ENCODE measurements at regions not wholly inside any gene's neighbourhood (a gene's known extent, or its start where the extent isn't known, plus 50 kb on each side); places are given as distances from the start of the nearest gene placed in this dataset.
"Not testable (repeated sequence)": the region's sequence is repeated elsewhere in the genome, so short reads cannot be mapped to it uniquely, and the experiment has no call there.

- Histone ChIP-seq H3F3A (ENCODE audit: insufficient read depth, low read length, poor library complexity, severe bottlenecking) (no peaks in the 10 kb centered on the region), H3K79me2 (replicated peaks; ENCODE audit: insufficient read depth, low read length) (no peaks in the 10 kb centered on the region), H3K9me3 (ENCODE audit: low read length) (no peaks in the 10 kb centered on the region), H4K20me1 (ENCODE audit: insufficient read depth) (no peaks in the 10 kb centered on the region), H3K27ac (ENCODE audit: low read length) (no peak overlapping the region), H3K9me2 (ENCODE audit: insufficient read depth, low read length) (no peaks in the 10 kb centered on the region), H2AFZ (ENCODE audit: low read depth, low read length) (no peak overlapping the region), H3K4me3 (ENCODE audit: low read length) (no peak overlapping the region), H3K36me3 (ENCODE audit: insufficient read depth, low read length) (no peaks in the 10 kb centered on the region), H3K4me2 (ENCODE audit: low read length) (no peak overlapping the region), H3K27me3 (ENCODE audit: insufficient read depth, low read depth, low read length) (no peaks in the 10 kb centered on the region), H3K9ac (ENCODE audit: low read length) (no peak overlapping the region)
- TF ChIP-seq RAD21 (conservative IDR thresholded peaks at IDR 0.05) (no peak), MXI1 (conservative IDR thresholded peaks at IDR 0.05; ENCODE audit: poor library complexity, severe bottlenecking) (no peak), POLR2AphosphoS5 (IDR thresholded peaks at IDR 0.05) (no peak), SMC3 (conservative IDR thresholded peaks at IDR 0.05; ENCODE audit: poor library complexity) (no peak), TAF1 (IDR thresholded peaks at IDR 0.05; ENCODE audit: low read depth) (no peak), CTCF (IDR thresholded peaks at IDR 0.05; ENCODE audit: poor library complexity, severe bottlenecking) (no peak), EZH2 (IDR thresholded peaks at IDR 0.05; ENCODE audit: borderline replicate concordance, insufficient read depth, low read length, poor library complexity, severe bottlenecking) (no peak), EP300 (conservative IDR thresholded peaks at IDR 0.05; ENCODE audit: poor library complexity, severe bottlenecking) (no peak), REST (IDR thresholded peaks at IDR 0.05; ENCODE audit: borderline replicate concordance) (no peak)
Observed at GRCh38 chr4:111362941-111363361, 740.1 kb upstream of the PITX2 start.

- H3K27me3 ChIP-seq (ENCODE audit: insufficient read depth, low read depth, low read length) = not testable (repeated sequence)
Observed at GRCh38 chr4:111377880-111378279, 755.0 kb upstream of the PITX2 start.

GRCh38 chr4:111388561-111388960 is 756.7 kb upstream of the FAM241A start:
- no peaks in the 10 kb centered on the region for H3K36me3 ChIP-seq (ENCODE audit: insufficient read depth, low read length)
- H3F3A ChIP-seq (ENCODE audit: insufficient read depth, low read length, poor library complexity, severe bottlenecking) = no peaks in the 10 kb centered on the region
- H3K9me3 ChIP-seq (ENCODE audit: low read length) = no peaks in the 10 kb centered on the region
- H3K9ac ChIP-seq (ENCODE audit: low read length) = no peak overlapping the region
- H3K27ac ChIP-seq (ENCODE audit: low read length) = no peak overlapping the region
- H3K4me2 ChIP-seq (ENCODE audit: low read length) = no peak overlapping the region
- H3K27me3 ChIP-seq (ENCODE audit: insufficient read depth, low read depth, low read length) = no peaks in the 10 kb centered on the region
- no peak overlapping the region for H3K4me3 ChIP-seq (ENCODE audit: low read length)
- TF ChIP-seq POLR2AphosphoS5 (IDR thresholded peaks at IDR 0.05) = no peak
- no peaks in the 10 kb centered on the region for H3K9me2 ChIP-seq (ENCODE audit: insufficient read depth, low read length)
- H2AFZ ChIP-seq (ENCODE audit: low read depth, low read length) = no peak overlapping the region
- H3K79me2 ChIP-seq (replicated peaks; ENCODE audit: insufficient read depth, low read length) = no peaks in the 10 kb centered on the region
- no peaks in the 10 kb centered on the region for H4K20me1 ChIP-seq (ENCODE audit: insufficient read depth)

More at GRCh38 chr4:111377880-111378279, 755.0 kb upstream of the PITX2 start:
- not testable (repeated sequence) for H3K79me2 ChIP-seq (replicated peaks; ENCODE audit: insufficient read depth, low read length); H4K20me1 ChIP-seq (ENCODE audit: insufficient read depth); H3K9me3 ChIP-seq (ENCODE audit: low read length); H3K9ac ChIP-seq (ENCODE audit: low read length); H3K4me3 ChIP-seq (ENCODE audit: low read length); H3F3A ChIP-seq (ENCODE audit: insufficient read depth, low read length, poor library complexity, severe bottlenecking); H3K4me2 ChIP-seq (ENCODE audit: low read length); H3K9me2 ChIP-seq (ENCODE audit: insufficient read depth, low read length); H3K36me3 ChIP-seq (ENCODE audit: insufficient read depth, low read length); H3K27ac ChIP-seq (ENCODE audit: low read length); H2AFZ ChIP-seq (ENCODE audit: low read depth, low read length)
